Endometrium (tissue), 2 donors: ENCODE measurements at regions not wholly inside any gene's neighbourhood (a gene's known extent, or its start where the extent isn't known, plus 50 kb on each side); places are given as distances from the start of the nearest gene placed in this dataset.

ENCODE experiments used
- FAIRE-seq: peaks from 2 replicates; lab custom pipeline; 2012; peaks lifted over from hg19 to GRCh38; lab: Jason Lieb, UNC
- donor health status: control.
- donor health status: control.

DNA sequence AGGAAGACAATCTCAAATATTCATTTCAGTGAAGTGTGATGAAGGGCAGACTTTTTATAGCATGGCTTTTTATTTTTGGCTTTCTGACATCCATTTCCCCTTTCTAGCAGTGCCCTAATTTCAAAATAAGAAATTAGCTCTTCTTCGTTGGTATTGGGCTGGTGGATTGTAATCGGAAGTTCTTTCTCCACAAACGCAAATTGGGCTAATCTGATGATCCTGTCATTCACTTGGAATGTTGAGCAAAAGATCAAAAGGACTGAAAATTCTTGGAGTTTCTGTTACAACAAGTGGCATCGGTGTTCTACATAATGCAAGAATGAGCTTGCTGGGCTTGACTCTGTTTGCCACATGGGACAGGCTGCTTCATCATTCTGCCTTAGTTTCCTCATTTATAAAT lies 1182.8 kb downstream of the FLRT2 start:
- FAIRE-seq, result no peak

- no peak for FAIRE-seq
These were observed 1182.2 kb downstream of the FLRT2 start for GRCh38 chr14:86712176-86712575.

- no peak for FAIRE-seq
These were observed 1178.9 kb downstream of the FLRT2 start for GRCh38 chr14:86708846-86709339.

DNA sequence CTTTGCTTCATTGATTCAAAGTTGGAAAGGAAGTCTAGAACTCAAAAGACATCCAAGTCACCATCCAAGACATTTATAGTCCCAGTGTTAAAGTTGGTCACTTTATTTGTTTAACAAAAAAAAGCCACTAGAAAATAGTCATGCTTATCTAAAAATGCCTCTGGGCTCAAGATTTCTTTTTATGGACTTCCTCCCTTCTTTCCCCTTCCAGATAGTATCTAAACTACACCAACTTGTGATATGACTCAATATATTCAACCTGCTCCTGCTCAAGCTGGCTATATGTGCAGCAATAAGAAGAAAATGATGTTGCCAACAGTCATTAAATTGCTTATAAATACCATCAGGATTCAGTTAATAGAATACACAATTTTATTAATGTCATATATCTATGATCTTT lies 1177.1 kb downstream of the FLRT2 start:
- FAIRE-seq, result no peak

GRCh38 chr14:86683561-86683960 lies 1153.6 kb downstream of the FLRT2 start:
- FAIRE-seq, result peak; percentile 100

DNA sequence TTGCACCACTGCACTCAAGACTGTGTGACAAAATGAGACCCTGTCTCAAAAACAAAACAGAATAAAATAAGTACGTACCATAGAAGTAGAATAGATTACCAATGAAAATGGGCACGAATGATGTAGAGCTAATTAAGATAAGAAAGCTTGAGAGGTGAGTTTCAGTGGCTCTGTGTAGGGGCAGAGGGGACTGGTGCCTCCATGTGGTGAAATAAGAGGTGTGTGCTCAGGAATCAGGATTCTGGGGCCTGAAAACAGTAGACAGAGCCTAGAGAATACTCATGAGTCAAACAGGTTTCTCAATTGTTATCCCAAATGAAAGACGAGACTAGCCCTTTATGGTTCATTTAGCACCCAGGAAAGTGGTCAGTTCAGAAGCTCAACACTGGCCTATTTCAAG lies 1145.1 kb downstream of the FLRT2 start:
- no peak for FAIRE-seq

DNA sequence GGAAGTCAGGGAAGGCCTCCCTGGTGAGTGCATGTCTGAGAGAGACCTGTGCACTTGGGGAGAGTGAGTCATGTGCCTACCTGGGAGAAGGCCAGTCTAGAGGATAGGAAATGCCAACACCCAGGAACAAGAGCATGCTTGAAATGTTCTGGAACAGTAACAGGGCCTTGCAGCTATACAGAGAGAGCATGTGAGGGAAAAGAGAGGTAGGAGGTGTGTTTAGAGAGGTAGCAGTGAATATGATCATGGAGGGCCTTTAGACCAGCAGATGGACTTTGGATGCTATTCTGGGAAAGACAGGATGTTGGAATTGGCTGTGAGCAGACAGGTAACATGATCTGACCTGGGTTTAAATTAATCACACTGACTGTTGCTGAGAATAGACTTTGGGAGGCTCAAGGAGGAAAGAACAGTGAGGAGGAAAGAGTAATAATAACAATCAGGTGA lies 1143.6 kb downstream of the FLRT2 start:
- FAIRE-seq, result no peak

DNA sequence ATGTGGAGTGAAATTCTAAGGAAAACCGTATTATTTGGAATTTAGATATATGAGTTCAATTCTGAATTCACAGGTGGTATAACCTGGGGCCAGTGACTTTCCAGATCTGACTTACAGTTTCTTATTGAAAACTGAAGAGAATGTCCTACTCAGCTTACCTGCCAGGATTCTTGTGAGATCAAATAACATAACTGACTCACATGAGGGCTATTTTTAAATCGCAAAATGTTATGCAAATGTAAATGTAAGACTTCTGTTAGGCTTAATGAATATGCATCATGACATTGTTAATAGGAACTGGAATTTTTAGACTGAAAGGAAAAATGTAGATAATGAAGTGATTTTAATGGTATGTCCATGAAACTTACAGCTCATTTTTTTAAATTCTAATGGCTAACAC lies 1142.1 kb downstream of the FLRT2 start:
- FAIRE-seq, result no peak

GRCh38 chr14:86665975-86666374 lies 1136.0 kb downstream of the FLRT2 start:
- no peak for FAIRE-seq

DNA sequence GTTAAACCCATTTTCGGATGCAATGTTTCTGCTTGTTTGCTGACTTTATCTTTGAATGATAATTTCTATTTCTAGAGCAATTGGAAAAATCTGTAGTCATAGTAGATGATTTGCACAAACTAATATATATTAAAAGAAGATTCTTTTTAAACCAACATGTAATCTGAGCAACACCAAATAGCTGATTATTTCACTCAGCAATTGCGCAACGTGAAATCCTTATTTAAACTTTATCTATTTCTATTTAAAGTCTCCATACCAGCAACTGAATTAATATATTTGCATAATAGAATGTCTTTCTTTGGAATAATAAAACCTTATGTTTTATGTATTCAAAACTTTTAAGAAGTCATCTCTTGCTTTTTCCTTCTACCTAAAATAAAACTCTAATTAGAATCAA lies 1132.4 kb downstream of the FLRT2 start:
- FAIRE-seq, result no peak

GRCh38 chr14:86654558-86655184 lies 1124.7 kb downstream of the FLRT2 start:
- FAIRE-seq, result no peak

DNA sequence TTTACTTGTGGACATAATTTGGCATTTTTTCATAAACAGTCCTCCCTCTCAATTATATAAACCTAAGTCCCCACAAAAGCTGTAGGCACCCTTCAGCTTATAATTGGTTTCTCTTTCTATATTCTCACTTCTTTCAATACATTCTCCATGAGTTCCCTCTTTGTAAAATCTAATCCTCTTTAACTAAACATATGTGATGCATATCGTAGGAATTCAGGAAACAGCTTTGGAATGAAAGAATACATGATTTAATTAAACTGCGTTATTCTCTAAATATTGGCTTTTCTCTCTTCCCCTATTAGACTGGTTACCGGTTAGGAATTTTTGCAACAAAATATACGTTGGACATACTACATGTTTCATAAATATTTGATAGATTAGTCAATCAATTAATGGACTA lies 1122.6 kb downstream of the FLRT2 start:
- no peak for FAIRE-seq

GRCh38 chr14:86646696-86647690 lies 1117.0 kb downstream of the FLRT2 start:
- no peak for FAIRE-seq

DNA sequence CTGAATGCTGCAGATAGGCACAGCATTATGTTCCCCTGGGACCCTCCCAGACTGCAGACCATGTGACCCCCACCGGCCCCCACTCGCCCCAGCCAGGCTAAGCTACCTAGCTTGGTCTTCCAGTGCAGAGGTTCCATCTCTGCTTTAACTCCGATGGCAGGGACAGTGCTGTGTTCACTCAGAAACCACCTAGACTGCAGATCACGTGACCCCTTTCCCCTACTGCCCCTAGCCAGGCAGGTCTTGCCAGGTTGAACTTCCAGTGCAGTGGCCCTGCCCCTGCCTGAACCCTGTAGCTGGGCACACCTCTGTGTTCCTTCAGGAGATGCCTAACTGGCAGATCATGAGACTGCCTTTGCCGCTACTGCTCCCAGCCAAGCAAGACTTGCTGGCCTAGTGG lies 1116.2 kb downstream of the FLRT2 start:
- FAIRE-seq, result no peak

DNA sequence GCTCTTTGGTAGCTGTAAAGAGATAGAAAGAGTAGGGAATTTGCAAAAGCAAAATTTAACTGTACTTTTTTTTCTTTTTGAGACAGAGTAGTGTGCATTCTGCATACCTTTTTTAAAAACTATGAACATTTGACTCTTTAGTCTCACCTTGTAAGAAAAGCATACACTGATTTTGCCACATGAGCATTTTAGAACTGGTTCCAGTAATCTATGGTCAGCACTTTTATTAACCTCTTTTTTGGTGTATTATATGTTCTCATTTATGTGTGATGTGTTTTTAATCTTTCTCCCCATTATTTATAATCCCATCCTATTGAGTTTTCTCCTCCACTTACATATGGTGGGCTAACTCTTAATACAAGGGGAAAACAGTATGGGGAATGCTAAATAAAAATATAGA lies 1111.4 kb downstream of the FLRT2 start:
- FAIRE-seq, result no peak

DNA sequence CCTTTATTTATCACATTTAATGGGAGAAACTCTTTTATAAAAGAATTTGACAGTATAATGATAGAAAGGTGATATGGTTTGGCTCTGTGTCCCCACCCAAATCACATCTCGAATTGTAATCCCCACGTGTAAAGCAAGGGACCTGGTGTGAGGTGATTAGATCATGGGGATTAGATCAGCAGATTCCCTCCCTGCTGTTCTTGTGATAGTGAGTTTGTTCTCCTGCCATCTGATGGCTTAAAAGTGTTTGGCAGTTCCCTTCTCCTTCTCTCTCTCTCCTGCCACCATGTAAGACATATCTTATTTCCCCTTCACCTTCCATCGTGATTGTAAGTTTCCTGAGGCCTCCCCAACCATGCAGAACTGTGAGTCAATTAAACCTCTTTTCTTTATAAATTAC lies 1110.3 kb downstream of the FLRT2 start:
- no peak for FAIRE-seq

- no peak for FAIRE-seq
These were observed 1109.7 kb downstream of the FLRT2 start for GRCh38 chr14:86639666-86640065.

DNA sequence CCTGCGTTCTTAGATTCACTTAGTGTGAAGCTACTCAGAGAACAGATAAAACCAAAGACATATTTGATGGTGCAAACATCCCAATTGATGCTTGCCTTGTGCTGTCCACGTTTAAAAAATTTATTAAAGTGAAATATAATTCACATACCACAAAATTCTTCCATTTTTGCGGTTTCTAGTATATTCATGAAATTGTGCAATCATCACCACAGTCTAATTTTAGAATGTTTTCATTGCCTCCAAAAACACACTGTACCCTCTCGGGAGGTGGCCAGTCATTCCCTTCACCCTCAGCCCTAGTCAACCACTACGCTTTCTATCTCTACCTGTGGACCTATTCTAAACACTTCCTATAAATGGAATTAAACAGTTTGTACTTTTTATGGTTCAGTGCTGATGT lies 1109.2 kb downstream of the FLRT2 start:
- FAIRE-seq, result no peak

DNA sequence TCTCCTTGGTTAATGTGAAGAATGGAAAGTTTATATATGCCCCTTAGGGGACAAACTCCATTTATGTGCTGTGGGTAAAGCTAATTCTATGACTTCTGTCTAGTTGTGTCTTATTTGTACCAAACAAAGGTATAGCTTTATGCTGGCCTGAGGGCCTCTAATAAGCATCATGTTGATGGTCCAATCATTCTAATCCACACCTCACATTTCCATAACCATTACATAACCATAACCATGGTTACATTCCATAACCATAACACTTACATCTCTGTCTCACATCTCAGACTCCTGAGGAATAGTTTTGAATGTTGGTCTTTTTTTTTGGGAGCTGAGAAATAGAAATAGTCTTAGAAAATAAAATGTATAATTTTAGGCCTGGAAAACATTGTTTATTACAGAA lies 1097.1 kb downstream of the FLRT2 start:
- no peak for FAIRE-seq

DNA sequence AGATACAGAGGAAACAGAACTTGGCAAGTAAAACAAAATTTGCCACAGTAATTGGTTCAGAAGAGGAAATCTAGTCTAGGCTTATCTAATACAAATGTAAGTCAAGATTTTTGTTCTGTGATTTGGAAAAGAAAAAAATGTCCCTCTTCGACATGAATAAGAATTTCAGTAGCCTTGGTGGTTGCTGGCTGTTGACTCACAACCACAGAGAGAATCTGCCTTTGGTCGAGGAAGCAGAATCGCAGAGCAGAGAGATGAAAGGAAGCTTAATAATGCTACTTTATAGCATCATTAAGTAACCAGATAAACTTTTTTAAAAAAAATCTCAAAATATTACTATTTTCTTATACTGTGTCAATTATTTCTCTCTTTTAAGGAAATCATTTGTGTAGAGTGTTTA lies 1096.6 kb downstream of the FLRT2 start:
- no peak for FAIRE-seq

- no peak for FAIRE-seq
These were observed 1095.7 kb downstream of the FLRT2 start for GRCh38 chr14:86625637-86626036.

DNA sequence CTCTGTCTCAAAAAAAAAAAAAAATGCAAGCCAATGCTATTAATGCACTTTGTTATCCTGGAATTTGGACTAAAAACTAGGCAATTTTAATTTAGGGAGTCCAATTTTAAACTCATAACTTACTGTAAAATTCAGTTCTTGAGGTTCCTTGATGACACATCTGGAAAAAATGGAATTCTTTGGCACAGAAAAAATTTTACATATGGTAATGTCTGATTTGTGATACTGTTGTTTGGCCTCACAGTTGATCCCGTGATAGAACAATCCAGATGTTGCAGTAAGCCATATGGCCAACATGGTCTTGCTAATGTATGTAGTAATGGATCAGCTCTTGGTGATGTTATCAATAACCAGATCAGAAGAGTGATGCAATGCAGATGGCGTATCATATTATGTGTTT lies 1089.8 kb downstream of the FLRT2 start:
- no peak for FAIRE-seq

- FAIRE-seq, result peak; percentile 74
These were observed 1083.8 kb downstream of the FLRT2 start for GRCh38 chr14:86613786-86614185.
